ENCODE measurements at regions not wholly inside any gene's neighbourhood (a gene's known extent, or its start where the extent isn't known, plus 50 kb on each side); places are given as distances from the start of the nearest gene placed in this dataset.
"Not testable (repeated sequence)": the region's sequence is repeated elsewhere in the genome, so short reads cannot be mapped to it uniquely, and the experiment has no call there.

- no peak for DNase-seq
These were observed 129.7 kb upstream of the MYCN start for GRCh38 chr2:15810477-15811150.

DNA sequence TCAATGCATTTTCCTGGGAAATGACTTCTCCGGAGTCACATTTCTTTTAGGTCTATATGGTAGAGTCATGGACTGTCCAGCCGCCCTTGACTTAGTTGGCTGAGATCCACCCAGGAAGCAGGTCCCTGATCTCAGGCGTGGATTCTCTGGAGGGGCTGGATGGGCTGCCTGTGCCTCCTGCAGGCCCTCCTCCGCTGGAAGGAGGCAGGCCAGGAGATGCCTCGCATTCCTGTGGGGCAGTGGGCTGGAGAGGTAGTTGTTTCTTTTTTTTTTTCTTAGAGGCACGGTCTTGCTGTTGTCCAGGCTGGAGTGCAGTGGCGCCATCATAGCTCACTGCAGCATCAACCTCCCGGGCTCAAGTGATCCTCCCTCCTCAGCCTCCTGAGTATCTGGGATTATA, 129.0 kb upstream of the MYCN start:
- DNase-seq = no peak

- DNase-seq = no peak
These were observed 128.1 kb upstream of the MYCN start for GRCh38 chr2:15812187-15812780.

DNA sequence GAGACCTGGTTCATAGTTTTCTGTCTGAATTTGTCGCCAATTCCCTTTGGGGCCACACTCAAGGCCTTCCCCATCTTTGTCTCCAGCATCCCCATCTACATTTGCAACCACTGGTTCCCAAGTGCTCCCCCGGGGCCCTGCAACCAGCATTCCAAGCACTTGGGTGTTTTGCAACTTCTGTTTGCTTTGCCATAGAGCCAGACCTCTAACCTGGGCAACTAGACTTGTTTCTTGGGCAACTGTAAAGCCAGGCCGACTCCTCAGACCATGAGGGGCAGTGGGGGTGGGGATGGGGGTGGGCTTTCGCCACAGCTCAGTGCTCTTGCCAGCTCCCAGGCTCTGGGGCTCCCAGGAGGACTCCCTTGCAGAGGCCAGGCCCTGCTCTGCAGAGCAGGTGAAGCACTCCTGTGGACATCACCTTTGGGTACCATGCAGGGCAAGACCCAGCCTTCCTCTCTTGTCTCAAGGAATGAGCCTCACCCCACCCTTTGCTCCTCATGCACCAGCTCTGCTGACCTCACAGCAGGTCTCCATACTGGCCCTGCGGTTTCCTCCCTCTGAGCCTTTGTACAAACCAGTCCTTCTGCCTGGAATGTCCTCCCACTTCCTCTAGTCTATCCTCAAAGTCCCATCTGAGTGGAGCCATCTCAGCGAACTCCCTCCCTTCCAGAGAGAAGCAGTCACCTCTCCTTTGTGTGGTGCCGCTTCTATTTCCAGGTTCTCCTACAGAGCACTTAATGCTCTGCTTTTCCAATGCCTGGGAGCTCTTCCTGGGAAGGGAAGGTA, 126.7 kb upstream of the MYCN start:
- no peak for DNase-seq

GRCh38 chr2:15814403-15814802, 125.9 kb upstream of the MYCN start:
- DNase-seq = no peak

DNA sequence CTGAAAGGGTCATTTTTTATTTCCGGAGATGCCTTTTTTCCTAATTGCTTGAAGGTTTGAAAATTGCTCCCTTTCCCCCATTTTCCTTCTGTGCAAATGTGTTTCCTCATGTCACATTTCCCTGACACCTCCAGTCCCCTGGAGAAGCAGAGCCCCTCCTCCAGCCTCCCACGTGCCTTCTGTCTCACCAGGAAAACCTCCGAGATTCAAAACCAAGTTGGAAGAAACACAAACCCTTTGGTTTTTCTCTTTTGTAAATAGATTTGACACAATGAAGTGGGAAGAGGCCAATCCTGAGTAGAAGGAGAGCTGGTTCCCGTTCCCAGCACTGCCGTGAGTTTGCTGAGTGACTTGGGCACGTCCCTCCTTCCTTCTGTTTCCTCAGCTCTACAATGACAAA, 125.4 kb upstream of the MYCN start:
- no peak for DNase-seq

DNA sequence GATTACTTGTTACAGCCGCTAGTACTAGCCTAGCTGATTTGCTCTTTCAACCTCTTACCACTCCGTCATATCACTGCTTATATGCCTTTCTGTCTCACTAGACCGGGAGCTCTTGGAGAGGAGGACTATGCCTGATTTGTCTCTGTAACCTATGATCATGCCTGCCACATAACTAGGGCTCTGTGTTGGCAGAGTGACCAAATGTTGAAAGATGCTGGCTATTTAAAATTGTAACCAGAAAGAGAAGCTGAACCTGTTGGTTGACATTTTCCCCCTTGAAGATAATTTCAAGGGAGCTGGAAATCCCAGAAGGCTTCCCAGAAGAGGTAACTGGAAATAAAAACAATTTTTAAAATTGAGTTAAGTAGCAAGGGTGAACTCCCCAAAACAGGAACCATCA, 124.1 kb upstream of the MYCN start:
- DNase-seq = no peak

GRCh38 chr2:15816674-15817406, 123.5 kb upstream of the MYCN start:
- no peak for DNase-seq

DNA sequence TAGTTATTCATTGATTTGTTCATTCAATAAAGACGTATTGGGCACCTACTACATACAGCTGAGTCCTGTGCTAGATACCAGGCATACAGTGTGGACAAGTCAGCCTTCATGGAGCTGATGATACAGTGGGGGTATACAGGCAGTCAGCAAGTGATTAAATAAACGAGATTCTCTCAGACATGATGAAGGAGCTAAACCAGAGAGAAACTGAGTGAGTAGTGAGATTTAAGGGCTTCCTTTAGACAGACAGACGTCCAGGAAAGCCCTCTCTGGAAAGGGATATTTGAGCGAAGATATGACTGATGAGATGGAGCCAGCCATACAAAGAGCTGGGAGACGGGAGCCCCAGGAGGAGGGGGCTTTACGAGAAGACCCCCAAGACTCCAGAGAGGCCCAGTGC, 122.6 kb upstream of the MYCN start:
- DNase-seq = no peak

DNA sequence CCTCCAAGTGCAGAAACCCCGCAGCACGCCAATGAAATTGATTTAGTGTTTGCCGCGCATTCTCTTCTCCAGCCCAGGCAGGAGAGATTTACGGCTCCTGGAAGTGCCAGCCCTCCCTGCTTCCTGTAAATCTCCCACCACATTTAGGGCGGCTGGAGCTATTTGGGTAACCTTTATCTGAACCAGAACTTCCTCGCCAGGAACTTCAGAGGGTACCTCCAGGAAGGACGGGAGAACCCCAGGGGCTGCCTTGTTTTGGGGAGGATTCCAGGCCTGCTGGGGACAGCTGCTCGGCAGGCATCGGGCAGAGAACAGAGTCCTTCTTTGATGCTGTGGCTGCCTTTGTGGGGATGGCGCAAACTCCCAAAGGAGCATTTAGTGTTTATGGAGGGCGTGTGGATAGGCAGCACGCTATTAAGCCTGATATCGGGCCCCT, 122.0 kb upstream of the MYCN start:
- no peak for DNase-seq

- DNase-seq = no peak
These were observed 121.5 kb upstream of the MYCN start for GRCh38 chr2:15818881-15819280.

- DNase-seq = no peak
These were observed 120.6 kb upstream of the MYCN start for GRCh38 chr2:15819562-15820256.

GRCh38 chr2:15820257-15820566, 120.1 kb upstream of the MYCN start:
- DNase-seq = no peak

GRCh38 chr2:15820927-15821326, 119.4 kb upstream of the MYCN start:
- DNase-seq = no peak

- DNase-seq = no peak
These were observed 118.0 kb upstream of the MYCN start for GRCh38 chr2:15822151-15823044.

- DNase-seq = no peak
These were observed 116.6 kb upstream of the MYCN start for GRCh38 chr2:15823459-15824396.

- DNase-seq = not testable (repeated sequence)
These were observed 115.9 kb upstream of the MYCN start for GRCh38 chr2:15824467-15824866.

DNA sequence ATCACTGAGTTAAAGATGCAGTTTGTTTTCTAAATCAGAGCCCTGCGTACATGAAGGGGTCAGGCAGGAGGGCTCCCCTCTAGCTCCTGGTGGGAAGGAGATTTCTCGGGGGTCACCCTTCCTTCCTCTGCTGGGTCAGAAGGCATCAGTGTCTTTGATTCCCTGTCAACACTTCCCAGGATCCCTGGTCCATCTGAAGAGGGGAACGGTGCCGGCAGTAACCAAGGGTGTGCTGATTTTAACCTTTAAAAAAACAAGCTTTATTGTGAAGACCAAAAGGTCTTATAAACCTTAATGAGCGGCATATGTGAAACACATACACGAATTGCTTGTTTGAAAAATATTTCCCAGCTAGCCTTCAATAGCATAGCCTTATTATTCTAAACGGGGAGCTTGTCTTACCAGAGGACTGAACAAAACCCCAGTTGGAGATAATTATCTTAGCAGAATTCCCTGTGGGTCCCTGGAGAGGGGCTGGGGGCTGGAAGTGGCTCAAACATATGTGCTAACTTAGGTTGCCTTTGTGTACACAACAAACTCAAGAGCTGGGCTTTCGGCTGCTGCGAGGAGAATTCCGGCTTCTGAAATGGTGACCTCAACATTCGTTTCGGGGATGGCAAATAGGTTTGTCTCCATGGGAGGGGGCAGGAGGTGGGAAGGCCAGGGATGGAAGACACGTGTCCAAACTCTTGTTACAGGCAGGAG, 114.9 kb upstream of the MYCN start:
- no peak for DNase-seq

GRCh38 chr2:15826273-15826717, 114.1 kb upstream of the MYCN start:
- DNase-seq = no peak

GRCh38 chr2:15827001-15827400, 113.3 kb upstream of the MYCN start:
- no peak for DNase-seq

Data from AML-193 (cell line).